Hepatocyte (in vitro differentiated cells): ENCODE measurements at regions not wholly inside any gene's neighbourhood (a gene's known extent, or its start where the extent isn't known, plus 50 kb on each side); places are given as distances from the start of the nearest gene placed in this dataset.

Experiments used
- DNase-seq: peaks from one replicate; pipeline ENCODE4 v3.0.0-alpha.2; 2016; ENCODE audit warnings: low spot score
- H2AFZ ChIP-seq: fragments of 200-600 bp; sonication (generic); 2 replicates; pipeline ENCODE4 v1.6.0; 2016; ENCODE audit warnings: antibody characterized with exemption, mild to moderate bottlenecking
- H3K27ac ChIP-seq: fragments of 200-600 bp; sonication (generic); 2 replicates; pipeline ENCODE4 v1.5.1; 2016; ENCODE audit warnings: mild to moderate bottlenecking
- H3K27me3 ChIP-seq: fragments of 200-600 bp; sonication (generic); 2 replicates; pipeline ENCODE4 v1.6.1; 2016
- H3K36me3 ChIP-seq: fragments of 200-600 bp; sonication (generic); replicated peaks from 2 replicates; pipeline ENCODE4 v1.5.1; 2016; ENCODE audit warnings: low read depth; ENCODE audit not compliant: insufficient read depth
- H3K4me1 ChIP-seq: fragments of 200-600 bp; sonication (generic); 2 replicates; pipeline ENCODE4 v1.5.1; 2016; ENCODE audit warnings: mild to moderate bottlenecking, moderate library complexity; ENCODE audit not compliant: insufficient read depth
- H3K4me2 ChIP-seq: fragments of 200-600 bp; sonication (generic); 2 replicates; pipeline ENCODE4 v1.6.0; 2016
- H3K4me3 ChIP-seq: fragments of 200-600 bp; sonication (generic); 2 replicates; pipeline ENCODE4 v1.5.1; 2016; ENCODE audit warnings: mild to moderate bottlenecking
- H3K79me2 ChIP-seq: fragments of 200-600 bp; sonication (generic); 2 replicates; pipeline ENCODE4 v1.6.0; 2017; ENCODE audit warnings: mild to moderate bottlenecking
- H3K9me2 ChIP-seq: fragments of 200-600 bp; sonication (generic); replicated peaks from 2 replicates; pipeline ENCODE4 v1.6.0; 2017; ENCODE audit warnings: mild to moderate bottlenecking; ENCODE audit not compliant: insufficient read depth
- H3K9me3 ChIP-seq: fragments of 200-600 bp; sonication (generic); 2 replicates; pipeline ENCODE4 v1.5.1; 2016; ENCODE audit warnings: low read depth, mild to moderate bottlenecking
- H4K20me1 ChIP-seq: fragments of 200-600 bp; sonication (generic); 2 replicates; pipeline ENCODE4 v1.6.0; 2016; ENCODE audit warnings: mild to moderate bottlenecking; ENCODE audit not compliant: insufficient read depth, poor library complexity, severe bottlenecking
- EZH2 ChIP-seq: fragments of 200-600 bp; sonication (generic); IDR thresholded peaks from 2 replicates; pipeline ENCODE4 v1.6.1; 2016; ENCODE audit warnings: antibody characterized with exemption, mild to moderate bottlenecking, borderline replicate concordance
- EZH2phosphoT487 ChIP-seq: fragments of 200-600 bp; sonication (generic); IDR thresholded peaks from one replicate; pipeline ENCODE4 v1.6.1; 2018; ENCODE audit warnings: antibody characterized with exemption, mild to moderate bottlenecking, low read depth, moderate library complexity; ENCODE audit not compliant: unreplicated experiment, severe bottlenecking
- WGBS: methylation state at CpG from one replicate; pipeline ENCODE4 v1.1.6; 2016; ENCODE audit warnings: low lambda C conversion rate; ENCODE audit errors: missing lambda C conversion rate; 5-methylcytosine and 5-hydroxymethylcytosine counted together
- TF ChIP-seq, protein P1 (sequence below): fragments of 200-600 bp; sonication (generic); IDR thresholded peaks from 2 replicates; pipeline ENCODE4 v1.5.1; 2016; ENCODE audit warnings: antibody characterized with exemption, mild to moderate bottlenecking; ENCODE audit not compliant: poor library complexity

DNA sequence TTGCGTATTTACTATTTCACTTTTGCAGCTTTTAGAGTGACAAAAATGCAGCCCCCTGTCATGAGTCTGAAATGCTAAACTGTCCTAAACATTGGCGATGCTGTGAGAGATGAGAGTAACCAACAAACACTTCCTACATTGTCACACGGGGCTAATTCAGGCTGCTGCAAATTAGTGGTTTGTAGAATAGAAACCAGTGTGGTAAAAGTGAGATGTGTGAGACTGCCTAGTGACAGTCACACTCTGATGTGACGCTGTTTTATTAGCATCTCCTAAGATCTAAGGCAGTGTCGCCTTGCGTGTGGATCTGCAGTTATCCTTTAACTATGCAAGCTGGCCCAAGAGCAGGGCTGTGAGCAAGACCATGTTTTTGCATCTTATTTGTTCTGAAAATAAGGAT lies 800.2 kb upstream of the TENM3 start:
- Histone ChIP-seq H3K27me3 (no peaks in the 10 kb centered on the region), H3K79me2 (no peaks in the 10 kb centered on the region), H3K4me2 (no peak overlapping the region), H2AFZ (no peak overlapping the region), H3K4me1 (no peaks in the 10 kb centered on the region), H3K4me3 (no peak overlapping the region), H4K20me1 (no peaks in the 10 kb centered on the region), H3K27ac (no peak overlapping the region), H3K9me2 (no peaks in the 10 kb centered on the region), H3K36me3 (no peaks in the 10 kb centered on the region), H3K9me3 (no peaks in the 10 kb centered on the region)
- TF ChIP-seq EZH2phosphoT487 (no peak), EZH2 (no peak)
- TF ChIP-seq, protein P1, sequence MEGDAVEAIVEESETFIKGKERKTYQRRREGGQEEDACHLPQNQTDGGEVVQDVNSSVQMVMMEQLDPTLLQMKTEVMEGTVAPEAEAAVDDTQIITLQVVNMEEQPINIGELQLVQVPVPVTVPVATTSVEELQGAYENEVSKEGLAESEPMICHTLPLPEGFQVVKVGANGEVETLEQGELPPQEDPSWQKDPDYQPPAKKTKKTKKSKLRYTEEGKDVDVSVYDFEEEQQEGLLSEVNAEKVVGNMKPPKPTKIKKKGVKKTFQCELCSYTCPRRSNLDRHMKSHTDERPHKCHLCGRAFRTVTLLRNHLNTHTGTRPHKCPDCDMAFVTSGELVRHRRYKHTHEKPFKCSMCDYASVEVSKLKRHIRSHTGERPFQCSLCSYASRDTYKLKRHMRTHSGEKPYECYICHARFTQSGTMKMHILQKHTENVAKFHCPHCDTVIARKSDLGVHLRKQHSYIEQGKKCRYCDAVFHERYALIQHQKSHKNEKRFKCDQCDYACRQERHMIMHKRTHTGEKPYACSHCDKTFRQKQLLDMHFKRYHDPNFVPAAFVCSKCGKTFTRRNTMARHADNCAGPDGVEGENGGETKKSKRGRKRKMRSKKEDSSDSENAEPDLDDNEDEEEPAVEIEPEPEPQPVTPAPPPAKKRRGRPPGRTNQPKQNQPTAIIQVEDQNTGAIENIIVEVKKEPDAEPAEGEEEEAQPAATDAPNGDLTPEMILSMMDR = no peak
- WGBS = 33% methylated on average over 6 of the region's 6 CpGs
- no peak for DNase-seq

DNA sequence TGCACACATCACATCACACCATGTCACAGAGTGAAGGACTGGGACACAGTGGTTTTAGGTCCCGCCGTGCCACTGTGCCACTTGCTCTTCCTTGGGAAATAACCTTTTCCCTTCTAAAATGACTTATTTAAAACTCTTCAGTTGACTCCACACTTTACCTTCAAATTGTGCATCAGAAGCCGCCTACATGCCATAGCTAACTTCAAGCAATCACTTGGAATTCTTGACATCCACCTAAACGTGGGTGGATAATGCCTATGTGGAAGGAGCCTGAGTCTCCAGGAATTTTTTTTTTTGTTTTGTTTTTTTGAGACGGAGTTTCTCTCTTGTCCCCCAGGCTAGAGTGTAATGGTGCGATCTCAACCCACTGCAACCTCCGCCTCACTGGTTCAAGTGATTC lies 777.4 kb upstream of the TENM3 start:
- Histone ChIP-seq H3K79me2 (no peaks in the 10 kb centered on the region), H3K4me3 (no peak overlapping the region), H2AFZ (no peak overlapping the region), H3K9me2 (no peaks in the 10 kb centered on the region), H3K9me3 (no peaks in the 10 kb centered on the region), H3K4me2 (no peak overlapping the region), H3K27me3 (no peaks in the 10 kb centered on the region), H4K20me1 (no peaks in the 10 kb centered on the region), H3K27ac (no peak overlapping the region), H3K36me3 (no peaks in the 10 kb centered on the region), H3K4me1 (no peaks in the 10 kb centered on the region)
- no peak for DNase-seq
- TF ChIP-seq EZH2phosphoT487 (no peak), EZH2 (no peak)
- TF ChIP-seq, protein P1 = no peak
- 90% methylated on average over 7 of the region's 7 CpGs for WGBS

DNA sequence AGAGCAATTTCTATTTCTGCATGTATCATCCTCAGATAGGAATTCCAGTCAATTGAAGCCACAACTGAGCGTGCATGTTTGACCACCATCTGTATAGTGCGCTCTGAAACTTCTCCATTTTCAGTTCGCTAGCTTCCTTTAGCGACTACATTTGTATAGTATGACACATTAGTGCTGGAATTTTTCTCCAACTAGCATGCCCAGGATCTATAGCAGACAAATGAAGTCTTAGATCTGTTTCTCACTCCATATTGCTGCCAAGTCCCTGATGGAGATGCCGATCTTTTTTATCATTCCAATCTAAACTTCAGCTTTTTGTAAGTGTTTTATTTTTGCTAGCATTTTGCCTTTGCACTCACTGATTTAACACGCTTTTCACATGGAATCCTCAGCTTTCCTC lies 774.8 kb upstream of the TENM3 start:
- Histone ChIP-seq H3K27ac (no peak overlapping the region), H2AFZ (no peak overlapping the region), H3K36me3 (no peaks in the 10 kb centered on the region), H3K9me3 (no peaks in the 10 kb centered on the region), H4K20me1 (no peaks in the 10 kb centered on the region), H3K4me1 (no peaks in the 10 kb centered on the region), H3K4me3 (no peak overlapping the region), H3K79me2 (no peaks in the 10 kb centered on the region), H3K9me2 (no peaks in the 10 kb centered on the region), H3K4me2 (no peak overlapping the region), H3K27me3 (no peaks in the 10 kb centered on the region)
- no peak for DNase-seq
- 85% methylated on average over 6 of the region's 6 CpGs for WGBS
- TF ChIP-seq EZH2 (no peak), EZH2phosphoT487 (no peak)
- TF ChIP-seq, protein P1 = no peak

DNA sequence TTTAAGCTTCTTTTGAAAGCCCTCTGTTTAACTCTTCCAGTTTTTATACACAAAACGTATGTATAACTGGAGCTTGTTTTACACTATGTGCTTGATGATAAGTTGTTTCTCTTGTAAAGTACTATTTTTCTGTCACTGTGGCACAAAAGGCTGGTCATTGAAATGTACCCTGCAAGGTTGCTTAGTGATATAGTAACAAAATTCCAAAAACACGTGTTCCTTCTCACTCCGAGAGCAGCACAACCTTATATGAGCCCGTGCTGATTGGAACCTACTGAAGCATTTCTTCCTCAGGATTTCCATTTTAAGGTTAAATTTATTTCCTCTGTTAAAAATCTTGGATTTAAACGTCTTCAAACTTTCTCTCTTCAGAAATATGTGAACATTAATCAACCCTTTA lies 772.9 kb upstream of the TENM3 start:
- H3K9me2 ChIP-seq = no peaks in the 10 kb centered on the region
- no peaks in the 10 kb centered on the region for H3K4me1 ChIP-seq
- DNase-seq = no peak
- no peaks in the 10 kb centered on the region for H3K36me3 ChIP-seq
- TF ChIP-seq, protein P1 = no peak
- no peak for TF ChIP-seq EZH2
- TF ChIP-seq EZH2phosphoT487 = no peak
- no peak overlapping the region for H2AFZ ChIP-seq
- no peak overlapping the region for H3K27ac ChIP-seq
- H3K9me3 ChIP-seq = no peaks in the 10 kb centered on the region
- no peaks in the 10 kb centered on the region for H3K27me3 ChIP-seq
- no peaks in the 10 kb centered on the region for H4K20me1 ChIP-seq
- no peaks in the 10 kb centered on the region for H3K79me2 ChIP-seq
- no peak overlapping the region for H3K4me3 ChIP-seq
- WGBS = 56% methylated on average over 5 of the region's 5 CpGs
- H3K4me2 ChIP-seq = no peak overlapping the region
